Endothelial cell of umbilical vein (primary cell): ENCODE measurements at regions not wholly inside any gene's neighbourhood (a gene's known extent, or its start where the extent isn't known, plus 50 kb on each side); places are given as distances from the start of the nearest gene placed in this dataset.

Experiments used
- BruUV-seq: library from RNA; stranded (reverse); fragments of 400-500 nt; replicated peaks from 2 replicates; lab custom pipeline; 2021; lab: Mats Ljungman, UMichigan
- CTCF ChIA-PET: fragments of 300-600, 350-600 bp; sonication (Branson Sonifier 250); formaldehyde crosslinking; loops from one replicate; lab custom pipeline; 2021; ENCODE audit warnings: antibody characterized with exemption, inconsistent platforms; lab: Charles Lee
- POLR2A ChIA-PET: fragments of 300-600, 350-600 bp; sonication (Branson Sonifier 250); formaldehyde crosslinking; loops from one replicate; lab custom pipeline; 2021; ENCODE audit warnings: antibody characterized with exemption, inconsistent platforms; lab: Charles Lee
- DNase-seq: peaks from one replicate; pipeline ENCODE4 v3.0.0-alpha.2; 2011; ENCODE audit warnings: low read depth, low spot score
- FAIRE-seq: peaks from 2 replicates; lab custom pipeline; 2011; peaks lifted over from hg19 to GRCh38; lab: Jason Lieb, UNC
- H2AFZ ChIP-seq: 2 replicates; pipeline ENCODE4 v1.6.0; 2012; ENCODE audit warnings: low read depth, low read length, control low read depth, inconsistent platforms
- H3K27ac ChIP-seq: 2 replicates; pipeline ENCODE4 v1.5.1; 2011; ENCODE audit warnings: low read depth, mild to moderate bottlenecking, control low read depth, low read length, moderate library complexity; ENCODE audit not compliant: insufficient read depth
- H3K27me3 ChIP-seq, 2 experiments: 2 replicates each; pipeline versions ENCODE4 v1.6.0 to v1.6.1; 2011; ENCODE audit warnings: low read length in 2 of 2, mixed read lengths in 1 of 2; ENCODE audit not compliant: control insufficient read depth in 2 of 2, insufficient read depth in 2 of 2
- H3K36me3 ChIP-seq, 2 experiments: 2 replicates in 1 of 2; 3 replicates in 1 of 2; pipeline ENCODE4 v1.5.1; 2011; ENCODE audit warnings: low read length in 2 of 2, mild to moderate bottlenecking in 1 of 2, moderate library complexity in 1 of 2; ENCODE audit not compliant: control insufficient read depth in 2 of 2, insufficient read depth in 2 of 2; ENCODE audit errors: extremely low read depth in 1 of 2
- H3K4me1 ChIP-seq: 3 replicates; pipeline ENCODE4 v1.5.1; 2011; ENCODE audit warnings: mild to moderate bottlenecking, low read length; ENCODE audit not compliant: control insufficient read depth, insufficient read depth; ENCODE audit errors: extremely low read depth
- H3K4me2 ChIP-seq: 2 replicates; pipeline ENCODE4 v1.6.1; 2011; ENCODE audit warnings: low read length, control low read depth, mixed read lengths; ENCODE audit not compliant: insufficient read depth
- H3K4me3 ChIP-seq, 3 experiments: fragments of 200-600 bp in 1 of 3; sonication (generic), shearing (Covaris generic) in 1 of 3; replicated peaks in 1 of 3; 2 replicates each; pipeline ENCODE4 v1.5.1; 2011 to 2016; ENCODE audit warnings: control low read depth in 3 of 3, low read length in 3 of 3, mild to moderate bottlenecking in 2 of 3, inconsistent platforms in 1 of 3, low read depth in 1 of 3, moderate library complexity in 1 of 3; ENCODE audit not compliant: insufficient read depth in 1 of 3
- H3K79me2 ChIP-seq: 2 replicates; pipeline ENCODE4 v1.6.0; 2012; ENCODE audit warnings: low read length, inconsistent platforms; ENCODE audit not compliant: control insufficient read depth, insufficient read depth
- H3K9ac ChIP-seq: replicated peaks from 2 replicates; pipeline ENCODE3; 2011; ENCODE audit warnings: low read length, control low read depth; ENCODE audit not compliant: insufficient read depth; ENCODE audit errors: extremely low read depth
- H3K9me1 ChIP-seq: replicated peaks from 3 replicates; pipeline ENCODE4 v1.6.0; 2011; ENCODE audit warnings: mild to moderate bottlenecking, low read length; ENCODE audit not compliant: control insufficient read depth, insufficient read depth; ENCODE audit errors: extremely low read depth
- H3K9me3 ChIP-seq: replicated peaks from 2 replicates; pipeline ENCODE4 v1.5.1; 2012; ENCODE audit warnings: low read length, inconsistent platforms; ENCODE audit not compliant: control insufficient read depth, insufficient read depth
- H4K20me1 ChIP-seq: replicated peaks from 2 replicates; pipeline ENCODE3; 2011; ENCODE audit warnings: mild to moderate bottlenecking, low read length; ENCODE audit not compliant: control insufficient read depth, insufficient read depth; ENCODE audit errors: extremely low read depth
- EZH2 ChIP-seq: IDR thresholded peaks from 2 replicates; pipeline ENCODE4 v1.6.1; 2012; ENCODE audit warnings: borderline replicate concordance, low read depth, mild to moderate bottlenecking, moderate library complexity, low read length, inconsistent platforms; ENCODE audit not compliant: severe bottlenecking
- FOS ChIP-seq: IDR thresholded peaks from 2 replicates; pipeline ENCODE4 v1.6.1; 2011; ENCODE audit warnings: mild to moderate bottlenecking, low read length, moderate library complexity, borderline replicate concordance; ENCODE audit not compliant: insufficient read depth
- GATA2 ChIP-seq: IDR thresholded peaks from 2 replicates; pipeline ENCODE4 v1.7.0; 2011; ENCODE audit warnings: low read depth, mild to moderate bottlenecking, moderate library complexity, mixed read lengths, low read length; ENCODE audit not compliant: insufficient read length, insufficient read depth
- JUN ChIP-seq: IDR thresholded peaks from 2 replicates; pipeline ENCODE4 v1.6.1; 2011; ENCODE audit warnings: borderline replicate concordance, low read depth; ENCODE audit not compliant: insufficient read length, insufficient read depth
- MYC ChIP-seq: IDR thresholded peaks from one replicate; pipeline ENCODE4 v1.6.1; 2011; ENCODE audit warnings: mild to moderate bottlenecking, low read depth, low read length
- POLR2A ChIP-seq: IDR thresholded peaks from 2 replicates; pipeline ENCODE4 v1.6.1; 2012; ENCODE audit warnings: low read depth, mild to moderate bottlenecking, control low read depth, low read length
- POLR2AphosphoS5 ChIP-seq: IDR thresholded peaks from 2 replicates; pipeline ENCODE4 v1.6.1; 2012; ENCODE audit warnings: low read depth, mild to moderate bottlenecking, control low read depth, low read length, moderate library complexity; ENCODE audit not compliant: insufficient read depth
- dilution Hi-C: fragments of 300-500 bp; cut with MboI; formaldehyde crosslinking; loops from one replicate; pipeline ENCODE4 v1.15.0; 2019; ENCODE audit warnings: low sequenced_read_pairs; ENCODE audit not compliant: extremely low pct_ligation_motif_present
- intact Hi-C: fragments of 100-400 bp; cut with micrococcal nuclease; formaldehyde crosslinking; loops from one replicate; pipeline ENCODE4 v1.10.0; 2022
- TF ChIP-seq, protein P1 (sequence below): IDR thresholded peaks from 2 replicates; pipeline ENCODE4 v1.6.1; 2011; ENCODE audit not compliant: insufficient read depth, insufficient read length
- TF ChIP-seq, protein P2 (sequence below), 2 donors: IDR thresholded peaks; 1 replicate in 1 of 2; 2 replicates in 1 of 2; pipeline ENCODE4 v1.5.1; 2011; ENCODE audit warnings: low read length in 2 of 2, mild to moderate bottlenecking in 2 of 2, moderate library complexity in 2 of 2, control low read depth in 1 of 2, inconsistent platforms in 1 of 2, low read depth in 1 of 2; ENCODE audit not compliant: insufficient read depth in 1 of 2; ENCODE audit errors: extremely low read depth in 1 of 2

DNA sequence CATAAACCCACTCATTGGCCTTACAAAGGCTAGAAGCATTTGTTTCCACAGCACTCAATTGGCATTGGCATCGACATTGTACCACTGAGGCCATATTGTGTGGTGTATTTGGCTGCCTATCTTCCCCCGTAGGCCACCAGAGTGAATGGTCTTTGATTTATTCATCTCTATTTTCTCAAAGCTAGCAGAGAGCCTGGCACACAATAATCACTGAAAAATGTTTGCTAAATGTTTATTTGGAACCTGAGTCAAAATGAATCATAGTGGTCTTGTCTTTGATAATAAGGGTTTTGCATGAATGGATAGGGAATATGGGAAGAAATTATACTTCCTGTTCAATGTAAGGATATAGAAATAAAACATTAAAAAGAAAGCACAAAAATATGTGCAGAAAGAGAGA, 107.3 kb upstream of the SLC8A1 start:
- H2AFZ ChIP-seq: no peak overlapping the region

DNA sequence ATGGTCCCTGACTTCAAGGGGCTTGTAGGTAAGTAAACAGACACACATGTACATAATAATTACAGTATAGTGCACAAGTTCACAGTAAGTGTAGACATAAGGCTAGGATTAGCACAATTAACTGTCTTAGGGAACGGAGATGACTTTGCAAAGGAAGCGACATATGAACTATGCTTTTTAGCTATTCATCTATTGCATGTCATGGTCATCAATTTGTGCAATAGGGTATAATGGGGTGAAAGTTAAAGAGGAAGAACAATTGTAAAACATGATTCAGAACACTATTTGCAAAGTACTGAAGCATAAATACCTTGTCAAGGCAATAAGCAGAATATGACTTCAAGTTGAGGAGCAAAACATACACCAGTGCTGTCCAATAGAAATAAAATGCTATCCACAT, 112.3 kb upstream of the SLC8A1 start:
- dilution Hi-C loops: no loop called here
- CTCF ChIA-PET: interaction anchor here (1.2 kb wide), 2 partner anchors 9 to 115 kb away, joined by 3 to 6 read pairs; no protein-coding TSS in a partner anchor
- H3K4me1 ChIP-seq: no peaks in the 10 kb centered on the region
- no peak overlapping the region for H3K27ac ChIP-seq
- no peak for DNase-seq
- H4K20me1 ChIP-seq: no peaks in the 10 kb centered on the region
- no peaks in the 10 kb centered on the region for H3K9me1 ChIP-seq
- no peaks in the 10 kb centered on the region for H3K79me2 ChIP-seq
- BruUV-seq: no TSS peak
- FAIRE-seq: no peak
- no peak overlapping the region for H3K4me2 ChIP-seq
- H3K9me3 ChIP-seq: no peaks in the 10 kb centered on the region
- H3K36me3 ChIP-seq: no peaks in the 10 kb centered on the region
- H2AFZ ChIP-seq: no peak overlapping the region
- no peaks in the 10 kb centered on the region for H3K27me3 ChIP-seq
- no peak overlapping the region for H3K9ac ChIP-seq
- TF ChIP-seq POLR2A (no peak), MYC (no peak), GATA2 (no peak), FOS (no peak), EZH2 (no peak), JUN (no peak), POLR2AphosphoS5 (no peak)
- TF ChIP-seq, protein P1, sequence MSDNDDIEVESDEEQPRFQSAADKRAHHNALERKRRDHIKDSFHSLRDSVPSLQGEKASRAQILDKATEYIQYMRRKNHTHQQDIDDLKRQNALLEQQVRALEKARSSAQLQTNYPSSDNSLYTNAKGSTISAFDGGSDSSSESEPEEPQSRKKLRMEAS: no peak
- TF ChIP-seq, protein P2, sequence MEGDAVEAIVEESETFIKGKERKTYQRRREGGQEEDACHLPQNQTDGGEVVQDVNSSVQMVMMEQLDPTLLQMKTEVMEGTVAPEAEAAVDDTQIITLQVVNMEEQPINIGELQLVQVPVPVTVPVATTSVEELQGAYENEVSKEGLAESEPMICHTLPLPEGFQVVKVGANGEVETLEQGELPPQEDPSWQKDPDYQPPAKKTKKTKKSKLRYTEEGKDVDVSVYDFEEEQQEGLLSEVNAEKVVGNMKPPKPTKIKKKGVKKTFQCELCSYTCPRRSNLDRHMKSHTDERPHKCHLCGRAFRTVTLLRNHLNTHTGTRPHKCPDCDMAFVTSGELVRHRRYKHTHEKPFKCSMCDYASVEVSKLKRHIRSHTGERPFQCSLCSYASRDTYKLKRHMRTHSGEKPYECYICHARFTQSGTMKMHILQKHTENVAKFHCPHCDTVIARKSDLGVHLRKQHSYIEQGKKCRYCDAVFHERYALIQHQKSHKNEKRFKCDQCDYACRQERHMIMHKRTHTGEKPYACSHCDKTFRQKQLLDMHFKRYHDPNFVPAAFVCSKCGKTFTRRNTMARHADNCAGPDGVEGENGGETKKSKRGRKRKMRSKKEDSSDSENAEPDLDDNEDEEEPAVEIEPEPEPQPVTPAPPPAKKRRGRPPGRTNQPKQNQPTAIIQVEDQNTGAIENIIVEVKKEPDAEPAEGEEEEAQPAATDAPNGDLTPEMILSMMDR (IDR thresholded peaks at IDR 0.05; ENCODE audit: extremely low read depth in 1 of 2, insufficient read depth in 1 of 2, low read depth in 1 of 2, low read length in 2 of 2): no peak
- H3K4me3 ChIP-seq: no peak overlapping the region
- intact Hi-C loops: no loop called here
- POLR2A ChIA-PET: no interaction called here

More for the DNA sequence above, 107.3 kb upstream of the SLC8A1 start:
- H3K4me3 ChIP-seq: no peak overlapping the region
- ChIA-PET CTCF (no interaction called here), POLR2A (no interaction called here)
- dilution Hi-C loops: no loop called here
- no peak overlapping the region for H3K27ac ChIP-seq
- no peaks in the 10 kb centered on the region for H3K27me3 ChIP-seq
- intact Hi-C loops: no loop called here
- no peak overlapping the region for H3K9ac ChIP-seq
- H3K4me2 ChIP-seq: no peak overlapping the region
- DNase-seq: no peak
- no peak for FAIRE-seq
- no peaks in the 10 kb centered on the region for H4K20me1 ChIP-seq
- no peaks in the 10 kb centered on the region for H3K9me1 ChIP-seq
- no peaks in the 10 kb centered on the region for H3K79me2 ChIP-seq
- TF ChIP-seq FOS (no peak), POLR2AphosphoS5 (no peak), POLR2A (no peak), JUN (no peak), EZH2 (no peak), GATA2 (no peak)
- TF ChIP-seq, protein P2 (IDR thresholded peaks at IDR 0.05; ENCODE audit: extremely low read depth in 1 of 2, insufficient read depth in 1 of 2, low read depth in 1 of 2, low read length in 2 of 2): no peak
- no TSS peak for BruUV-seq
- H3K4me1 ChIP-seq: no peaks in the 10 kb centered on the region
- H3K36me3 ChIP-seq: no peaks in the 10 kb centered on the region
- no peaks in the 10 kb centered on the region for H3K9me3 ChIP-seq
